ENCODE measurements at regions not wholly inside any gene's neighbourhood (a gene's known extent, or its start where the extent isn't known, plus 50 kb on each side); places are given as distances from the start of the nearest gene placed in this dataset.

DNA sequence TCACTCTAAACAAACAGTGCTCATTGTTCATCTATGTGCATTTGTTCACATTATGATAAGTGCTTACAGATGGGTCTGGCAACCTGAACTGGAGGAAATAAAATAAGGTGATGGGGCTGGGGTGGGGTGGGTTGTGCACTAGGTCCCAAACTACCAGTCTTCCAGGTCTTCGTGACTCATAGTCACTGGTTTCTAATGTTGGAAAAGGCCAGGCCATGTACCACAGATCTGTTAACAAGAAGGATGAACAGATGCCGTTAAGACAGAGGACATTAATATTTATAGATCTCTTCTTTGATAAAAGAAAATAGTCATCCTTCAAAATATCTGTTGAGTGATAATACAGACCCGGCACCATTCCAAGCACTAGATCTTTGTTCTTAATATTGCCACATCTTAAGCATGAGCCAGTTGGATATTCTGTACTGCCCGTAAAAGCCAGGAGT lies 71.4 kb upstream of the STARD4 start:
- no peak for TF ChIP-seq CTCF (IDR thresholded peaks at IDR 0.05; ENCODE audit: low read depth, low read length)
- peak in 1 of 2 donors; percentile 44 for DNase-seq (ENCODE audit: low read depth in 2 of 2)
- H3K4me3 ChIP-seq (replicated peaks in 1 of 2; ENCODE audit: low read depth in 2 of 2, low read length in 2 of 2), result no peak overlapping the region

GRCh38 chr5:111582993-111583601 lies 70.8 kb upstream of the STARD4 start:
- TF ChIP-seq CTCF (IDR thresholded peaks at IDR 0.05; ENCODE audit: low read depth, low read length), result no peak
- DNase-seq (ENCODE audit: low read depth in 2 of 2), result peak; percentile 81 to 92
- H3K4me3 ChIP-seq (replicated peaks in 1 of 2; ENCODE audit: low read depth in 2 of 2, low read length in 2 of 2), result no peak overlapping the region

GRCh38 chr5:111582451-111582850 lies 70.1 kb upstream of the STARD4 start:
- DNase-seq (ENCODE audit: low read depth in 2 of 2), result no peak
- H3K4me3 ChIP-seq (replicated peaks in 1 of 2; ENCODE audit: low read depth in 2 of 2, low read length in 2 of 2), result no peak overlapping the region
- no peak for TF ChIP-seq CTCF (IDR thresholded peaks at IDR 0.05; ENCODE audit: low read depth, low read length)

GRCh38 chr5:111580956-111581355 lies 68.6 kb upstream of the STARD4 start:
- DNase-seq (ENCODE audit: low read depth in 2 of 2), result peak; percentile 30 to 55
- H3K4me3 ChIP-seq (replicated peaks in 1 of 2; ENCODE audit: low read depth in 2 of 2, low read length in 2 of 2), result no peak overlapping the region
- TF ChIP-seq CTCF (IDR thresholded peaks at IDR 0.05; ENCODE audit: low read depth, low read length), result no peak

DNA sequence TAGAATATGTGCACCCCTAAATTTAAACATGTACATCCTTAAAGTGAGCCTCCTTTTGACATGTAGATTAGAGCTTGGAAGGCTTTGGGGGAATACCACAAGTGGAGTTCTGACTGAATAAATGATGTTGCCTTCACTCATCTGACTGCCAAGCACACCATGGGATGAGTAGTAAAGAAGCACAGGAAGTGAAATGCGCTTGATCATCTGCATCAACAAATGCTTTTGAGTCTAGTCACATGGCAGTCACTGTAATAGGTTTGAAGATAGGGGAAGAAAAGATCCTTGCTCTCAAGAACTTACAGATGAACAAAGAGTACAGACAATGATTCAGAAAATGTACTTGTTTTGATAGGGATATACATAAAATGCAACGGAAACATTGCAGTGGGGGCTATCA lies 62.0 kb upstream of the STARD4 start:
- no peak for TF ChIP-seq CTCF (IDR thresholded peaks at IDR 0.05; ENCODE audit: low read depth, low read length)
- DNase-seq (ENCODE audit: low read depth in 2 of 2), result peak in 1 of 2 donors; percentile 84
- no peak overlapping the region for H3K4me3 ChIP-seq (replicated peaks in 1 of 2; ENCODE audit: low read depth in 2 of 2, low read length in 2 of 2)

DNA sequence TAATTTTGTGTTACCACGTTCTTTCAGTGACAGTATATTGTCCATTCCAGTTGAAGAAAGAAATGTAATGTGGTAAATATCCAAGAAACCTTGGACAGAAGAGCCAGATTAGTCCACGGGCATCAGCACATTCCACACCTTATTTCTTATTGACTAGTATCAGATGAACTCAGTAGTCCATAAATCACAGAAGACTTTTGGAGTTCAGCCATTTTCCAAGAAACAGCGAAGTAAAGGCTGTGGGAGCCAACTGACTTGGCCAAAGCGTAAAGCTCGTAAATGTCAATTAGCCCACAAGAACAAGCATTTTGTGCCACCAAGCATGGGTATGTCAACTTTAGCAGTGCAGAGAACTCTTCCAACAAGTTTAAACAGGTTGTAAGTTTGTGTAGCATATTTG lies 60.2 kb upstream of the STARD4 start:
- H3K4me3 ChIP-seq (replicated peaks in 1 of 2; ENCODE audit: low read depth in 2 of 2, low read length in 2 of 2), result no peak overlapping the region
- no peak for TF ChIP-seq CTCF (IDR thresholded peaks at IDR 0.05; ENCODE audit: low read depth, low read length)
- DNase-seq (ENCODE audit: low read depth in 2 of 2), result no peak

Measured in cardiac fibroblast (primary cell).